Activated CD4-positive, alpha-beta memory T cell treated with anti-CD3 and anti-CD28 coated beads, Interleukin-2, amount 10 ng/mL, durations not matched to agents 7 days and 5 days (primary cell): ENCODE measurements at regions not wholly inside any gene's neighbourhood (a gene's known extent, or its start where the extent isn't known, plus 50 kb on each side); places are given as distances from the start of the nearest gene placed in this dataset.

ENCODE experiments used
- CTCF ChIA-PET: fragments of 350-600 bp; sonication (Branson Sonifier 250); formaldehyde crosslinking; loops from one replicate; lab custom pipeline; 2021; ENCODE audit warnings: antibody characterized with exemption, inconsistent platforms; lab: Charles Lee
- POLR2A ChIA-PET: fragments of 350-600 bp; sonication (Branson Sonifier 250); formaldehyde crosslinking; loops from one replicate; lab custom pipeline; 2021; ENCODE audit warnings: antibody characterized with exemption; lab: Charles Lee
- DNase-seq: peaks from one replicate; pipeline ENCODE4 v3.0.0-alpha.2; 2020
- H3K27ac Mint-ChIP-seq: one replicate; pipeline ENCODE4 v1.8.0; 2021; ENCODE audit warnings: mild to moderate bottlenecking, mixed read lengths
- H3K27me3 Mint-ChIP-seq: one replicate; pipeline ENCODE4 v1.8.0; 2021; ENCODE audit warnings: mixed read lengths
- H3K36me3 Mint-ChIP-seq: one replicate; pipeline ENCODE4 v1.8.0; 2021; ENCODE audit warnings: low read depth, mixed read lengths
- H3K4me1 Mint-ChIP-seq: one replicate; pipeline ENCODE4 v1.8.0; 2021; ENCODE audit warnings: mixed read lengths
- H3K4me3 Mint-ChIP-seq: one replicate; pipeline ENCODE4 v1.8.0; 2021; ENCODE audit warnings: mild to moderate bottlenecking, mixed read lengths
- H3K9me3 Mint-ChIP-seq: one replicate; pipeline ENCODE4 v1.8.0; 2021; ENCODE audit warnings: mixed read lengths

DNA sequence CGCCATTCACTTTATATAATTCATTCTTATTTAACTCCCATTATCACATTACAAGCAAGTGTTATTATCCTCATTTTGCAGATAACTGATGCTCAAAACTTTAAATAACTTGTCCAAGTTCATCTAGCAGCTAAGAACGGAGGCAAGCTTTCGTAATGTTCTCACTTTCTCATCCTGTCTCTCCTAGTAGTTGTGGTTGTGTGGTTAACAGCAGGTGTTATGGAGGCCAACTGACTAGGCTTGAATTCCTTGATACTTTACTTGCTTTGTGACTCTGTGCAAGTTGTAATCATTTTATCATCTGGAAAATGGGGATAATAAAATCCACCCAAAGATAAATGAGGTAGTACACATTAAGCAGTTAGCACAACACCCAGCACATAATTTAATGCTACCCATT lies 109.9 kb upstream of the PTPN13 start:
- Mint-ChIP-seq H3K4me3 (no peak overlapping the region), H3K4me1 (peaks cover 3% of the 10 kb centered on the region), H3K9me3 (no peaks in the 10 kb centered on the region), H3K27me3 (peaks cover 8% of the 10 kb centered on the region), H3K27ac (no peak overlapping the region), H3K36me3 (no peaks in the 10 kb centered on the region)
- ChIA-PET POLR2A (no interaction called here), CTCF (interaction anchor here (1.3 kb wide), 1 partner anchor 12 kb away, joined by 3 read pairs; no protein-coding TSS in a partner anchor)
- DNase-seq = no peak

DNA sequence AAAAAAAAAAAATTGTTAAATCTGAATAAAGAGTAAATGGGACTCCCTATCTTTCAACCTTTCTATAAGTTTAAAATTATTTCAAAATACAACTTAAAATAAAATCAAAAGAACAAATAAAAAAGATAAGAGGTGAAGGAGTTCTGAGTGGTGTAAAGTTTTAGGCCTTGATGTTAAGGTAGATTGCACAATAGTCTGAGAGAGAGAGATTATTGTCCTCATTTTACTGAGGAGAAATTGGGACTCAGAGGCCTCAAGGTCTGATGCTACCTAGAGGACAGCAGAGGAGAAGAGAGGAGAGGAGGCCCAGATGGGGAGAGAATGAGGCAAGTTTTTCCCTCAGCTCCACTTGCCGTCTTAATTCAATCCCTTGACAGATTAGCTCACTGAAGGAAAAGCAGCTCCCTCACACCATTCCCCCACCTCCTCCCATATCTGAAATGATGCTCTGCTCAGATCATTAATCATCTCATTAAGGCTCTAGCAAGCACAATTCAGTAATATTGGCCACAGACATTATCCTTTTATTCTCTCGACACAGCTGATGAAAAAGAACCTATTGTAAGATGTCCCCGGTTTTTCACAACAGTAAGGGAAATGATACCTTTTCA lies 106.3 kb upstream of the PTPN13 start:
- H3K4me3 Mint-ChIP-seq = no peak overlapping the region
- H3K36me3 Mint-ChIP-seq = no peaks in the 10 kb centered on the region
- no peak overlapping the region for H3K27ac Mint-ChIP-seq
- no peaks in the 10 kb centered on the region for H3K9me3 Mint-ChIP-seq
- DNase-seq = no peak
- ChIA-PET CTCF (interaction anchor here (1.0 to 1.5 kb wide), 2 partner anchors 11 to 12 kb away, joined by 3 to 4 read pairs; no protein-coding TSS in a partner anchor), POLR2A (interaction anchor here (1.0 kb wide), 1 partner anchor 12 kb away, joined by 4 read pairs; no protein-coding TSS in a partner anchor)
- H3K4me1 Mint-ChIP-seq = peaks cover 3% of the 10 kb centered on the region
- peaks cover 2% of the 10 kb centered on the region for H3K27me3 Mint-ChIP-seq

DNA sequence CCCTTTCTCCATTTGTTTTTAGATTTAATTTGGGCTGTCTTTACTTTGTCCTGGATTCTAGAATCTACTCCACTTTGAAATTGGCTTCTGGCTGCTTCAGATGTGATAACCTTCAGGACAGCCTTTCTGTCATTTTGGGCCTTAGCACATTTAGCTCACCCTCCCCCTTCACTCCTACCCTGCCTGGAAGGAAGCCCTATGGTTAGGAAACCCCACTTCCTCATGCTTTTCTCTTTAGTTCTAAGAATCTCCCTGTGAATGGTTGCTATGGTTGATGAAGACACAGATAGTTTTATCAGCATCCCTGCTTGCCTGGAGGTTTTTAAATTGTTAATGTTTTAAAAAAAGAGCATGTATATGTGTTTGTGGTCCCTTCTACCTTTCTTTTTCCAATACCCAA lies 100.7 kb upstream of the PTPN13 start:
- H3K4me1 Mint-ChIP-seq = peaks cover 12% of the 10 kb centered on the region
- no peaks in the 10 kb centered on the region for H3K36me3 Mint-ChIP-seq
- DNase-seq = no peak
- ChIA-PET CTCF (interaction anchor here (4.6 kb wide), 1 partner anchor 102 kb away, joined by 22 read pairs; the partner anchor contains the start of gene PTPN13), POLR2A (no interaction called here)
- H3K27me3 Mint-ChIP-seq = no peaks in the 10 kb centered on the region
- H3K4me3 Mint-ChIP-seq = no peak overlapping the region
- H3K9me3 Mint-ChIP-seq = no peaks in the 10 kb centered on the region
- H3K27ac Mint-ChIP-seq = no peak overlapping the region

DNA sequence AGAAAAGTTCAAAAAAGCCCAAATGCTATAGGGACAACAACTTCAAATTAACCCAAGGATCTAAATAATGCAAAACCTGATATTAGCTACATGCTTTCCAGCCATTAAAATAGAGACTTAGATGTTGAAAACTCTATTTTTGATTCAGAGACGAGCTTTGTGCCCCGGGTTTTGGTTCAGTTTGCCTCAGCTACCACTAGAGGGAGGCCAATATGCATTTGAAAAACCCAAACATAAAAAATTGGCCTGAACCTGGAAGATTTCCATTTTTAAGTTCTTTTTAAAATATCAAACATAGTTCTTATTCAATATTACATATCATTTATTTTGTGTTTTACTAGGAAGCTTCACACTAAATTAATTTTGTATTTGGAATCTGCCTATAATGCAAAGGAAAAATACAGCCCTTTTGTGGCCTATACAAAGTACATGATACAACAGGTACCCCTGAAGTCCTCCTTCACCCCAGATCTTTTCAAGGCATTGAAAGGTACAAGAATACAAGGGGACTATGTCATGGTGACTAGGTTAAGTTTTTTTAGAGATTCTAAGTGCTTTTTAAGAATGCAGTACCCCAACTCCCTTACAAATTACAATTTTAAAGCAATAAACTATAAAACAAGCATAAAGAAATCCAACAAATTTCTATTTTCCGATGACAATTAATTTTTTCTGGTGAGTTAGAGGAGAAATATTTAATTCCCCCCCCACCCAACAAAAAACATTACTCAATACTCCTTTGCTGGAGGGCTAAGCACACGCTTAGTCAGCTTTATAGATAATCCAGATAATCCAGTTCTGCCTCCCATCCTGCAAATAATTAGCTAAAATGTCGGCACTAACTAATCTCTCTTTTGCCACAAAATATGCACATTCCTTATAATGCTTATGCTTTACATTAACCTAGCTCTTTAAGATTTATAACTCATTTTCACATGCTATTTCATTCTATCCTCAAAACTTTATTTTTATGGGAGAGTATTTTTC lies 97.7 kb upstream of the PTPN13 start:
- H3K4me1 Mint-ChIP-seq = peaks cover 12% of the 10 kb centered on the region
- H3K36me3 Mint-ChIP-seq = no peaks in the 10 kb centered on the region
- DNase-seq = peak; percentile 26
- no peak overlapping the region for H3K4me3 Mint-ChIP-seq
- CTCF ChIA-PET = interaction anchor here (0.5 to 7.1 kb wide), 32 partner anchors 9 to 820 kb away, joined by 3 to 68 read pairs (median 3); partner anchors contain the start of genes AFF1, C4orf36 and PTPN13
- peaks cover 6% of the 10 kb centered on the region for H3K27me3 Mint-ChIP-seq
- no peak overlapping the region for H3K27ac Mint-ChIP-seq
- H3K9me3 Mint-ChIP-seq = no peaks in the 10 kb centered on the region
- POLR2A ChIA-PET = no interaction called here

DNA sequence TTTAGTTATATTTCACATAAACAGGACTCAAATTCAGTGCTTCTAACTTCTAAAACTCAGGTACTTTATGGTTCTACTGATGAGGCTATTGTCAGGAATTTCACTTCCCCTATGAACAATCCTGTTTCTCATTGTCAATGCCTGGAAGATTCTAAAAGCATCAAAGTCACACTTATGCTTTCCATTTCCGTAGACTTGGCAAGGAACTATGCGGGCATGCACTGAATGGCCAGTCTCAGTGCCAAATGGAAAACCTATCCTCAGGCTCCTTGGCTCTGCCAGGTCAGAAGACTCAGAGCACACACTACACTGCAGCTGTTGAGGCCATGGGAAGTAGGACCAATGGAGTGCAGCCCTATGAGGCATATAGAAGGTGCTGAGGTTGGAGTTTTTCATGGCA lies 97.0 kb upstream of the PTPN13 start:
- Mint-ChIP-seq H3K27me3 (peaks cover 8% of the 10 kb centered on the region), H3K4me1 (peaks cover 12% of the 10 kb centered on the region), H3K4me3 (no peak overlapping the region), H3K27ac (no peak overlapping the region), H3K36me3 (no peaks in the 10 kb centered on the region), H3K9me3 (no peaks in the 10 kb centered on the region)
- ChIA-PET POLR2A (no interaction called here), CTCF (interaction anchor here (0.7 to 7.1 kb wide), 11 partner anchors 9 to 425 kb away, joined by 3 to 68 read pairs (median 6); partner anchors contain the start of genes C4orf36 and PTPN13)
- DNase-seq = no peak

DNA sequence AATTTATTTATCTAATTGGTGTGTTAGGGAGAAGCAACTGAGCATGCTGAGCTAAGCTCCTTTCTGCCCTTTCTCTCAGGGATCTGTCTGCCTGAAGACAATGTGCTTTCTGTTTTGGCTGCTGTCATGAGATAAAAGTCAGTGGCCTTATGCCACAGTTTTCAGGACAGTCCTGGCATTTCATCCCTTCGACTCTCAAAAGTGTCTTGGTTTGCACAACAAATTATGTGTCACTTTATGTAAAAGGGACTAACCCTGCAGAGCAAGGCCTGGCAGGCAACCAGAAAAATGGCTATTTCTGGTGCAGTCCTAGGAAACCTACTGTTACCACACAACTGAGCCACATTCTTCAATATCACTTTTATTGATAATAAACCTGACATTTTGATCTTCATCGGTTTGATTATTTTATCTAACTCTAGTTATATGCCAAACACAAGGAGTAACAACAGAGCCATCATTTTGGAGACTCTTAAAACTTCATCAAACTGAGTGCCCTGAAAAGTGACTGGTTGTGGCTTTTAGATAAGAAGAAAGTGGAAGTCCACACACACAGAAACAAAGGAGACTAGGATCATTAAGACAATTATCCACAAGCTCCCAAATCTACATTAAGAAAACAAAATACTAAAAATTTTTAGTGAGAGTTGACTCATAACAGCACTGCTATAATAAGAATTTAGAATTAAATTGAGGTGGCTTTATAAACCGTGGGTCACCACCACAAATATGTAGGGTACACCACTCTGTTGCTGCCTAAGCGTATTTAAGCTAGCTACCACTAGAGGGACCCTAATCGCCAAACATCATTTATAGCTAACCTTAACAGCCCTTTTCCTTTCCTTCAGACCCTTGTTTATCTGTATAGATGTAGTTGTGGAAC lies 95.9 kb upstream of the PTPN13 start:
- Mint-ChIP-seq H3K27me3 (peaks cover 16% of the 10 kb centered on the region), H3K27ac (no peak overlapping the region), H3K4me3 (no peak overlapping the region), H3K9me3 (no peaks in the 10 kb centered on the region), H3K4me1 (peaks cover 12% of the 10 kb centered on the region), H3K36me3 (no peaks in the 10 kb centered on the region)
- CTCF ChIA-PET = interaction anchor here (0.6 to 7.1 kb wide), 44 partner anchors 10 to 597 kb away, joined by 3 to 68 read pairs (median 4); partner anchors contain the start of genes C4orf36 and PTPN13
- no peak for DNase-seq
- POLR2A ChIA-PET = interaction anchor here (0.8 kb wide), 2 partner anchors 8 to 410 kb away, joined by 3 to 4 read pairs; no protein-coding TSS in a partner anchor

DNA sequence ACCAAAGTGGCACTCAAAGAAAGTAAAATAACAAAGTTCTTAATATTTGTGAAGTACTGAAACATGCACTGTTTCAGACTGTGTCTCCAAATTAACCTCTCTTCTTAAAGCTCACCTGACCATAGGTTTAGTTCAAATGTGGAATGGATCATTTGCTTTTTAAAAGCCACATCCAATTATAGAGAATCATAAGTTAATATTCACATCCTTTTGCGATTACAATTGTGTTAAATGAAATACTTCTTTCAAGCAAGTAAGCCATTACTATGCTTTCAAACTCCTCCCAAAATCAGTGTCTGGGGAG lies 95.3 kb upstream of the PTPN13 start:
- POLR2A ChIA-PET = interaction anchor here (0.8 kb wide), 2 partner anchors 9 to 409 kb away, joined by 3 to 4 read pairs; no protein-coding TSS in a partner anchor
- no peaks in the 10 kb centered on the region for H3K36me3 Mint-ChIP-seq
- peaks cover 19% of the 10 kb centered on the region for H3K27me3 Mint-ChIP-seq
- no peak for DNase-seq
- peaks cover 6% of the 10 kb centered on the region for H3K4me1 Mint-ChIP-seq
- CTCF ChIA-PET = interaction anchor here (0.6 to 7.1 kb wide), 42 partner anchors 11 to 597 kb away, joined by 3 to 68 read pairs (median 4); partner anchors contain the start of genes C4orf36 and PTPN13
- H3K9me3 Mint-ChIP-seq = no peaks in the 10 kb centered on the region
- H3K4me3 Mint-ChIP-seq = no peak overlapping the region
- H3K27ac Mint-ChIP-seq = no peak overlapping the region

DNA sequence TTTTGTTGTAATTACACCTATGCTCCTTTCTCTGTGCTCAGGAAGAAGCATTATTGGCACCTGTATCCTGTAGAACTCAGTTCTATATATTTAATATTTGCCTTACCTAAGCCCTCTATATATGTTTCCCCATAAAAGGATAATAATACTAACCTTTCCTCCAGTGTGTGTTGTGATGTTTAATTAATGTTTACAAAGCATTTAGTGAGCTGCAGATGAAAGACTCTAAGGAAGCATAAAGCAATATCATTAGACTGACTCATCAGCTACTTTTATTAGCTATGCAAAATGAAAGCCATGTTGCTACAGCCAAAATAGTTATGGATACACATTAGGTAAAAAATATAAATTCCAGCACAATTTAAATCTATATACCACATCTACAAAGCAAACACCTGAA lies 93.6 kb upstream of the PTPN13 start:
- Mint-ChIP-seq H3K4me1 (no peaks in the 10 kb centered on the region), H3K9me3 (no peaks in the 10 kb centered on the region), H3K27me3 (peaks cover 25% of the 10 kb centered on the region), H3K4me3 (no peak overlapping the region), H3K36me3 (no peaks in the 10 kb centered on the region), H3K27ac (no peak overlapping the region)
- no peak for DNase-seq
- ChIA-PET CTCF (interaction anchor here (0.6 to 7.1 kb wide), 6 partner anchors 25 to 422 kb away, joined by 3 to 68 read pairs (median 12); partner anchors contain the start of gene C4orf36), POLR2A (interaction anchor here (1.4 kb wide), 1 partner anchor 13 kb away, joined by 4 read pairs; no protein-coding TSS in a partner anchor)

DNA sequence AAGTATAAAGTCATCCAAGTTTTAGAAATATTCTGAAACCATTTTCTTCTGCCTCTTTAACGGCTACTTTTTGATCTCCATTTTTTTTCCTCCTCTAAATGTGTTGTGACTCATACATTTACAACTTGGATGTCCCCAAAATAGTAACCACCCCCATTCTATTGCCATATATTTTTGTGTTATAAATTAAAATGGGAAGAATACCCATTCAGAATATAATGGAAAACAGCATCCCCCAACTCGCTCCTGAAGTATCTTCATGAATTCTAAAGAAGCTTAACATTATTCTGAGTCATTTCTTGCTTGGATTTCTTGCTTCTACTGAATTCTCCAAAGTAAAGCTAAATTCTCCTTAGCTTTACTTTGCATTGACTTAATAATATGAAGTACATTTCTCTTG lies 92.0 kb upstream of the PTPN13 start:
- no peak for DNase-seq
- Mint-ChIP-seq H3K36me3 (no peaks in the 10 kb centered on the region), H3K27ac (no peak overlapping the region), H3K27me3 (peaks cover 25% of the 10 kb centered on the region), H3K4me1 (no peaks in the 10 kb centered on the region), H3K9me3 (no peaks in the 10 kb centered on the region), H3K4me3 (no peak overlapping the region)
- POLR2A ChIA-PET = no interaction called here
- CTCF ChIA-PET = no interaction called here

DNA sequence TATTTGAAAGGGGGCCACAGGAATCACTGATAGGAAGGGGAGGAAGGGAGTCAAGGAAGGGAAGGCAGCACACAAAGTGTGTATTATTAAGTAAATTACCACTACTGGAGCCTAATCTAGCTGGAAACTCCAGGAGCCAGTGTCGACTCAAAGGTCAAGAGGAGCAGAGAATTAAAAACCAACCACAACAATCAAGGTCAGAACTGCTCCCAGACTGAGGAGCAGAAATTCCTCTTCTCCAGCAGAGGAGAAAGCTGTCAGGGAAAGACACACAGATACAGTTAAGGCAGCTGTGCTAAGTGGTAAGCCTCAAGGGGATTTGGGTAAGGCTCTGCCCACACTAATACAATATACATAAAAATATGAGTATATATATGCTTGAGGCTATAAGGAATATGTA lies 87.5 kb upstream of the PTPN13 start:
- DNase-seq = no peak
- H3K9me3 Mint-ChIP-seq = no peaks in the 10 kb centered on the region
- no peak overlapping the region for H3K4me3 Mint-ChIP-seq
- CTCF ChIA-PET = interaction anchor here (1.6 to 1.9 kb wide), 2 partner anchors 10 to 12 kb away, joined by 4 to 8 read pairs; no protein-coding TSS in a partner anchor
- POLR2A ChIA-PET = no interaction called here
- H3K27ac Mint-ChIP-seq = no peak overlapping the region
- no peaks in the 10 kb centered on the region for H3K36me3 Mint-ChIP-seq
- H3K4me1 Mint-ChIP-seq = peaks cover 3% of the 10 kb centered on the region
- peaks cover 24% of the 10 kb centered on the region for H3K27me3 Mint-ChIP-seq

DNA sequence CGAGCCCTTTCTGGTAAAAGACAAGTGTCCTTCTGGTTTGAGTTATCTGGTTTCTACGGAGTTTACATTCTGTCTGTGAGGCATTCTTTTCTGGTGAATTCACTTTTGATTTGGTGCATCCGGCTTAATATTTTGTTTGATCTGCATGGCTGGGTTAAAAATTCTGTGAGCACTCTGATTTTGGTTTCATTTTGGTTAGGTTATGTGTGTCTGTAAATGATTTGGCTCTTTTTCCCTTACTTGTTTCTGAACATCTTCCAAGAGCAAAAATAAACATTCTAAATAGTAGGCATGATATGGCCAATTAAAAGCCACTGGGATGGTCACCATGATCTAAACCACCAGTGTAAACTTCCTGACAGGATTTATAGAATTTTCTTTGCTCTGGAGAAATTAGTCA lies 85.7 kb upstream of the PTPN13 start:
- DNase-seq = no peak
- Mint-ChIP-seq H3K36me3 (no peaks in the 10 kb centered on the region), H3K9me3 (no peaks in the 10 kb centered on the region), H3K4me3 (no peak overlapping the region), H3K4me1 (peaks cover 3% of the 10 kb centered on the region), H3K27me3 (peaks cover 15% of the 10 kb centered on the region), H3K27ac (no peak overlapping the region)
- POLR2A ChIA-PET = no interaction called here
- CTCF ChIA-PET = no interaction called here

DNA sequence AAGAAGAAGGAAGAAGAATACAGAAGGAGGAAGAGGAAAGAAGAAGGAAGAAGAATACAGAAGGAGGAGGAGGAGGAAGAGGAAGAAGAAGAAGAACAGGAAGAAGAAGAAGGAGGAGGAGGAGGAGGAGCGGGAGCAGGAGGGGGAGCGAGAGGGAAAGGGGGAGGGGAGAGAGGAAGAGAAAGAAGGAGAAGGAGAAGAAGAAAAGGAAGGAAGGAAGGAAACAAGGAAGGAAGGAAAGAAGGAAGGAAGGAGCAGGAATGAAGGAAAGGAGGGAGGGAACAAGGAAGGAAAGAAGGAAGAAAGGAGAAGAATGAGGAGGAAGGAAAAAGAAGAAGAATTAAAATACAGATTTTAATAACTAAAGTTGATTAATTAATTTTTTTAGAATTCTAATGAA lies 82.5 kb upstream of the PTPN13 start:
- no peak for DNase-seq
- Mint-ChIP-seq H3K36me3 (peaks cover 2% of the 10 kb centered on the region), H3K27me3 (peaks cover 23% of the 10 kb centered on the region), H3K4me1 (peaks cover 3% of the 10 kb centered on the region), H3K27ac (no peak overlapping the region), H3K4me3 (no peak overlapping the region), H3K9me3 (no peaks in the 10 kb centered on the region)
- POLR2A ChIA-PET = no interaction called here
- CTCF ChIA-PET = interaction anchor here (1.3 kb wide), 1 partner anchor 12 kb away, joined by 3 read pairs; no protein-coding TSS in a partner anchor
